ENCODE measurements at regions not wholly inside any gene's neighbourhood (a gene's known extent, or its start where the extent isn't known, plus 50 kb on each side); places are given as distances from the start of the nearest gene placed in this dataset.

GRCh38 chr12:75781532-75782046 lies 250.0 kb downstream of the PHLDA1 start:
- TF ChIP-seq CTCF (IDR thresholded peaks at IDR 0.05) (no peak), POLR2A (IDR thresholded peaks at IDR 0.05) (no peak)

Measured in body of pancreas (tissue), 4 donors.